Glutamatergic neuron (in vitro differentiated cells): ENCODE measurements at regions not wholly inside any gene's neighbourhood (a gene's known extent, or its start where the extent isn't known, plus 50 kb on each side); places are given as distances from the start of the nearest gene placed in this dataset.

Experiments
- DNase-seq: peaks from one replicate; pipeline ENCODE4 v3.0.0; 2022
- H3K27ac Mint-ChIP-seq: one replicate; pipeline ENCODE4 v1.8.0; 2020; ENCODE audit warnings: mild to moderate bottlenecking, mixed read lengths, inconsistent platforms; ENCODE audit not compliant: unreplicated experiment
- H3K27me3 Mint-ChIP-seq: one replicate; pipeline ENCODE4 v1.8.0; 2020; ENCODE audit warnings: mild to moderate bottlenecking, moderate library complexity, mixed read lengths, inconsistent platforms; ENCODE audit not compliant: unreplicated experiment
- H3K36me3 Mint-ChIP-seq: one replicate; pipeline ENCODE4 v1.8.0; 2020; ENCODE audit warnings: mild to moderate bottlenecking, mixed read lengths, inconsistent platforms; ENCODE audit not compliant: unreplicated experiment
- H3K4me1 Mint-ChIP-seq: one replicate; pipeline ENCODE4 v1.8.0; 2020; ENCODE audit warnings: mild to moderate bottlenecking, low read depth, mixed read lengths, inconsistent platforms; ENCODE audit not compliant: unreplicated experiment
- H3K4me3 Mint-ChIP-seq: one replicate; pipeline ENCODE4 v1.8.0; 2020; ENCODE audit warnings: mild to moderate bottlenecking, mixed read lengths, inconsistent platforms; ENCODE audit not compliant: unreplicated experiment
- H3K9me3 Mint-ChIP-seq: one replicate; pipeline ENCODE4 v1.8.0; 2020; ENCODE audit warnings: mild to moderate bottlenecking, moderate library complexity, mixed read lengths, inconsistent platforms; ENCODE audit not compliant: unreplicated experiment
- TF ChIP-seq, protein P1 (sequence below): fragments of 200-600 bp; sonication (generic); IDR thresholded peaks from one replicate; pipeline ENCODE4 v1.5.0; 2021; ENCODE audit not compliant: partially characterized antibody, unreplicated experiment

DNA sequence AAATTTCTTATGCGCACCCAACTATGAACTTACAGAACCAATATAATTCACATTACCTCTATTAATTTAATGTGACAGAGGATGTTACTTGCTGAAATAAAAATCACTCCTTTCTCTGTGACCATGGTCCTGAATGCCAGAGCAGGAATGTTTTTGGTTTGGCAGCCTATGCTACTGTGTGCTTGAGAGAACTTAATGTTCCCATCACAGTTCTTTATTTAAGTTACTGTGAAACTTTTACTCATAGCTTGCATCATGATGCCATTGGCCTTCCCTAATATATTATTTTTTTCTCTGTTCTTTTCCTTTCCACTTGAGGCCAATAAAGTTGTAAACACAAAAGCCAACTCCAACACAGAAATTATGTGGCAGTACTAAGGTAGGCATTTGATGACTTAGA is 142.2 kb downstream of the FAM76B start:
- H3K9me3 Mint-ChIP-seq: no peaks in the 10 kb centered on the region
- no peak overlapping the region for H3K4me3 Mint-ChIP-seq
- TF ChIP-seq, protein P1, sequence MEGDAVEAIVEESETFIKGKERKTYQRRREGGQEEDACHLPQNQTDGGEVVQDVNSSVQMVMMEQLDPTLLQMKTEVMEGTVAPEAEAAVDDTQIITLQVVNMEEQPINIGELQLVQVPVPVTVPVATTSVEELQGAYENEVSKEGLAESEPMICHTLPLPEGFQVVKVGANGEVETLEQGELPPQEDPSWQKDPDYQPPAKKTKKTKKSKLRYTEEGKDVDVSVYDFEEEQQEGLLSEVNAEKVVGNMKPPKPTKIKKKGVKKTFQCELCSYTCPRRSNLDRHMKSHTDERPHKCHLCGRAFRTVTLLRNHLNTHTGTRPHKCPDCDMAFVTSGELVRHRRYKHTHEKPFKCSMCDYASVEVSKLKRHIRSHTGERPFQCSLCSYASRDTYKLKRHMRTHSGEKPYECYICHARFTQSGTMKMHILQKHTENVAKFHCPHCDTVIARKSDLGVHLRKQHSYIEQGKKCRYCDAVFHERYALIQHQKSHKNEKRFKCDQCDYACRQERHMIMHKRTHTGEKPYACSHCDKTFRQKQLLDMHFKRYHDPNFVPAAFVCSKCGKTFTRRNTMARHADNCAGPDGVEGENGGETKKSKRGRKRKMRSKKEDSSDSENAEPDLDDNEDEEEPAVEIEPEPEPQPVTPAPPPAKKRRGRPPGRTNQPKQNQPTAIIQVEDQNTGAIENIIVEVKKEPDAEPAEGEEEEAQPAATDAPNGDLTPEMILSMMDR: no peak
- H3K4me1 Mint-ChIP-seq: peaks cover 24% of the 10 kb centered on the region
- H3K27ac Mint-ChIP-seq: no peak overlapping the region
- no peaks in the 10 kb centered on the region for H3K27me3 Mint-ChIP-seq
- DNase-seq: no peak
- H3K36me3 Mint-ChIP-seq: no peaks in the 10 kb centered on the region

DNA sequence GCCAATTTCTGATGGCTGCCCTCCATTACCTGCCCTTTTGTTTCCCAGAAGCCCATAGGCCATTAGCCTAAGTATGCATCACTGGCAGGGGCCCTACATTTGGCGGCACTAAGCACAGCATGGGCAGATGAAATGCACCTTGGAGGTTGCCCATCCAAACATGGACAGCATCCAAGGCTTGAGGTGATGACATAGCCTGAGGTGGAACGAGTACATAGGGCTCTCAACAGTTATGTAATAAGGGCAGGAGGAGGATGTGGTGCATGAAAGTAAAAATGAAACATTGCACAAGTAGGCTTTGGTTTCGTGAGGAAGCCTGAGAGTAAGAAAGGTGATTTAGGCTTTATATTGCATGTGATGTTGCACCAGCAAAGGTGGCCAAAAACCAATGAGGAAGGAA is 148.1 kb downstream of the FAM76B start:
- Mint-ChIP-seq H3K27ac (no peak overlapping the region), H3K9me3 (no peaks in the 10 kb centered on the region), H3K4me3 (no peak overlapping the region), H3K4me1 (no peaks in the 10 kb centered on the region), H3K27me3 (no peaks in the 10 kb centered on the region), H3K36me3 (no peaks in the 10 kb centered on the region)
- no peak for DNase-seq
- TF ChIP-seq, protein P1: no peak

DNA sequence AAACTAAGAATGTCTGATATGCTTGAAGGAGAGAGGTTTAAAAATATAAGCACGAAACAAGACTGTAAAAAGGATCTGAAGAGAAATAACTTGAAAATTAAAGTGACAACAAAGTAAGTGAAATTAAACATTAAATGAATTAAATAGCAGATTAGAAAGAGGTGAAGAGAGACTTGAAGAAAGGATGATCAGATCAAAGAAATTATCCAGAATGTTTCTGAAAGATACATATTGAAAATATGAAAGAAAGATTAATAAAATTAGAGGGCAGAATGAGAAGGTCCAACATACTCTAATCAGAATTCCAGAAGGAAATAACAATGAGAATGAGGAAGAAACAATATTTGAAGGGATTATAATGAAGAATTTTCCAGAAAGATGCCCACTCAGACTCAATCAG is 151.1 kb downstream of the FAM76B start:
- H3K27me3 Mint-ChIP-seq: no peaks in the 10 kb centered on the region
- H3K4me1 Mint-ChIP-seq: no peaks in the 10 kb centered on the region
- H3K36me3 Mint-ChIP-seq: no peaks in the 10 kb centered on the region
- TF ChIP-seq, protein P1: no peak
- H3K9me3 Mint-ChIP-seq: no peaks in the 10 kb centered on the region
- no peak overlapping the region for H3K4me3 Mint-ChIP-seq
- DNase-seq: no peak
- H3K27ac Mint-ChIP-seq: no peak overlapping the region

DNA sequence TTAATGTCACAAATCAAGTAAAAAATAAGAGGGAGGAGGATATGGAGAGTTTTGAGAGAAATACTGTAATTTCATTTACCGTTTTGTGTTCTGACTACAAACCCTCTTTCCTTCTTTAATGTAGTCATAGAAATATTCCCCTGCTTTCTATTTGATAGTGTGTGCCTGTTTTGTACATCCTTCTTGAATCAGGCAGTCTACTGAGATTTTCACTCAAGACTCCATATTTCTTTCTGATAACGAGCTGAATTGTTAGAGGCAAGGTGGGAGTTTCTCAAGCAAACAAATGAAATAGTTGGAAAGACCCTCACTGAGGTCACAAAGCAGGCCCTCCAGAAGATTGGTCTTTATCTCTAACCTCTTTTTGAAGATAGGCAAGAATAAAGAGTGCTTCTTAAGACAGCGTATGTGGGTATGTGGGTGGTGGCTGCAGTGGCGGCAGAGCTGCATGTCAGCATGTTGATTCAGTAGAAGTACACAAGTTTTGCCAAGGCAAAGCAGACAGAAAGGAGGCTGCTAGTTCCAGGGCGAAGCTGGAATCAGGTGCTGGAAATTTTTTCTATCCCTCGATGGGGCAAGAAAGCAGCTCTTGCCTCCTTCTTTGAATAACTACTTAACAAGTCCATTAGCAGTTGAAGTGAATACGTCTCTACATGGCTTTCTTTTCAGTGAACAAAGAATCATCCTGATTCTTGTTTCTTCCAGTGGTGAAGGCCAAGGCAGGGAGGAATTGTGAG is 164.2 kb downstream of the FAM76B start:
- no peaks in the 10 kb centered on the region for H3K27me3 Mint-ChIP-seq
- no peak overlapping the region for H3K27ac Mint-ChIP-seq
- H3K4me1 Mint-ChIP-seq: no peaks in the 10 kb centered on the region
- no peaks in the 10 kb centered on the region for H3K9me3 Mint-ChIP-seq
- no peak for DNase-seq
- H3K36me3 Mint-ChIP-seq: no peaks in the 10 kb centered on the region
- no peak overlapping the region for H3K4me3 Mint-ChIP-seq
- TF ChIP-seq, protein P1: no peak

DNA sequence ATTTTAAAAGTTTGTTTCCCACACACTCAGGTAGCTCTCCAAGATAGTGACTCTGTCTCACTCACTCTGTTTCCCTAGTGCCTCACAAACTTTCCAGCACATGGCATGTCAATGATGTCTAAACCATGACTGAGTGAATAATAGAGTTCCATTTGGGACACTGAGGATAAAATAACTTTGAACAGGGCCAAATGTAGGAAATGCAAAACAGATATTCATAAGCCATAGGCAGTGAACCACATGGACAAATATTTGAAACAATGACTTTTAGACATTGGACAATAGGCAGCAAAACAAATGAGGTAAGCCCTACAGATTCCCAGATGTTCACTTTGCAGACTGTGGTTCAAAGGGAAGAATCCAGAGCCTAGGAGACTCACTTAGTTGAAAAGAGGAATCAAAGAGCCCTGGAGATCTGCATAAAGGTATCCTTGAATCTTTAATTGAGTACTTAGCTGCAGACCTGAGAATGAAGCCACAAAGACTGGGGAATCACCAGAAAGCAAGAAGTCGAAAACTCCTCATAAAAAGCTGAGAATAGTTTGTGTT is 173.3 kb downstream of the FAM76B start:
- Mint-ChIP-seq H3K4me1 (no peaks in the 10 kb centered on the region), H3K27me3 (peaks cover 3% of the 10 kb centered on the region)
- DNase-seq: no peak

More for the DNA sequence above, 173.3 kb downstream of the FAM76B start:
- TF ChIP-seq, protein P1: no peak
- no peak overlapping the region for H3K4me3 Mint-ChIP-seq
- H3K9me3 Mint-ChIP-seq: no peaks in the 10 kb centered on the region
- H3K36me3 Mint-ChIP-seq: peaks cover 7% of the 10 kb centered on the region
- H3K27ac Mint-ChIP-seq: no peak overlapping the region
